GM12801 (cell line): ENCODE measurements at regions not wholly inside any gene's neighbourhood (a gene's known extent, or its start where the extent isn't known, plus 50 kb on each side); places are given as distances from the start of the nearest gene placed in this dataset.

Experiments used
- TF ChIP-seq, protein P1 (sequence below): IDR thresholded peaks from one replicate; pipeline ENCODE4 v1.5.1; 2011; ENCODE audit warnings: control low read depth; ENCODE audit not compliant: insufficient read length; ENCODE audit errors: extremely low read depth

DNA sequence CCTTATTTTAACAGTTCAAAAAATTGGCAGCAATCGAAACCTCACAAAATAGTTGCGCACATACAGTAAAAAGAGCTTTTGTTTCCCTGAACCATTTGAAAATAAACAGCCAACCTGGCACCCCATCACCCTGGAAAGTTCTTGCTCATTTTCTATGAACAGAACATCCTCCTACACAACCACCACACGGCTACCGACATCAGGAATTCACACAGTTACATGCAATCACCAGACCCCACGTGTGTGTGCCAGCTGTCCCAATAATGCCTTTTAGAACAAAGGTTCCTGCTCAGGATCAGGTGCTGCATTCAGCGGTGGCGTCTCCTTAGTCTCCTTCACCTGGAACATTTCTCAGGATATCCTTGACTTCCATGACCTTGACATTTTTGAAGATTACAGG, 186.5 kb downstream of the KLF13 start:
- TF ChIP-seq, protein P1, sequence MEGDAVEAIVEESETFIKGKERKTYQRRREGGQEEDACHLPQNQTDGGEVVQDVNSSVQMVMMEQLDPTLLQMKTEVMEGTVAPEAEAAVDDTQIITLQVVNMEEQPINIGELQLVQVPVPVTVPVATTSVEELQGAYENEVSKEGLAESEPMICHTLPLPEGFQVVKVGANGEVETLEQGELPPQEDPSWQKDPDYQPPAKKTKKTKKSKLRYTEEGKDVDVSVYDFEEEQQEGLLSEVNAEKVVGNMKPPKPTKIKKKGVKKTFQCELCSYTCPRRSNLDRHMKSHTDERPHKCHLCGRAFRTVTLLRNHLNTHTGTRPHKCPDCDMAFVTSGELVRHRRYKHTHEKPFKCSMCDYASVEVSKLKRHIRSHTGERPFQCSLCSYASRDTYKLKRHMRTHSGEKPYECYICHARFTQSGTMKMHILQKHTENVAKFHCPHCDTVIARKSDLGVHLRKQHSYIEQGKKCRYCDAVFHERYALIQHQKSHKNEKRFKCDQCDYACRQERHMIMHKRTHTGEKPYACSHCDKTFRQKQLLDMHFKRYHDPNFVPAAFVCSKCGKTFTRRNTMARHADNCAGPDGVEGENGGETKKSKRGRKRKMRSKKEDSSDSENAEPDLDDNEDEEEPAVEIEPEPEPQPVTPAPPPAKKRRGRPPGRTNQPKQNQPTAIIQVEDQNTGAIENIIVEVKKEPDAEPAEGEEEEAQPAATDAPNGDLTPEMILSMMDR = no peak

DNA sequence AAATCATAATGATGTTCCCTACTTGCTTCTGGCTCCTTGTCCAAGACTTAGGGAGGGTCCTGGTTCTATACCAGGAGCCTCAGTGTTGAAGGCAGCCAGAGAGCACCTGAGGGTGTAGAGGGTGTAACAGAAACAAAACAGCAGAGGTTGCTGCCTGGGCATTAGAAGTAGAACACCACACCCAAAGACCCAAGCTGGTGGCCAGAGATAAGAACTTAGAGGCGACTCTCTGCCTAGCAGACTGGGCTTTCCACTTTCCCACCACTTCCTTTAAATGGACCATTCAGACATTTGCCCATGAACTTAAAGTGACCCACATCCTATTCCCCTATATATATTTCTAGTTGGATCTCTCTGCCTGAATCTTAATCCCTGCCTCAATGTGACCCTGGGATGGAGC, 189.8 kb downstream of the KLF13 start:
- TF ChIP-seq, protein P1 = no peak

DNA sequence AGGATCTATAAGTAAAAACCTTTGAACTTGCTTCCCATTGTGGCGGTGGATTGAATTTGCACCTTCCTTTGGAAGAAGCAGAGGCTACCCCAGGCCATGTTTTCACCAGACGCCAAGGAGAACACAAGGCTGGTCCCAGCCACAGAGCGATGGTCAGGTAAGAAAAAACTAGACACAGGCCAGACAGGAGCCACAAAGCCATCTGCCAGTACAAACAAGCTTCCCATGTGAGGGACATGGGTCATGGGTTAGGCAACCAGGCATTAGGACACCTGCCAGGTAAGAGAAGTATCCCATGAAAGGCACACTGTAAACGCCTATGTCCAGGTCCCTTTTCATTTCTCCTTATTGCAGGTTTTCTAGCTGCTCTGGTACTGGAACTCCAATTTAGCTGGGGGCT, 190.2 kb downstream of the KLF13 start:
- TF ChIP-seq, protein P1 = no peak

DNA sequence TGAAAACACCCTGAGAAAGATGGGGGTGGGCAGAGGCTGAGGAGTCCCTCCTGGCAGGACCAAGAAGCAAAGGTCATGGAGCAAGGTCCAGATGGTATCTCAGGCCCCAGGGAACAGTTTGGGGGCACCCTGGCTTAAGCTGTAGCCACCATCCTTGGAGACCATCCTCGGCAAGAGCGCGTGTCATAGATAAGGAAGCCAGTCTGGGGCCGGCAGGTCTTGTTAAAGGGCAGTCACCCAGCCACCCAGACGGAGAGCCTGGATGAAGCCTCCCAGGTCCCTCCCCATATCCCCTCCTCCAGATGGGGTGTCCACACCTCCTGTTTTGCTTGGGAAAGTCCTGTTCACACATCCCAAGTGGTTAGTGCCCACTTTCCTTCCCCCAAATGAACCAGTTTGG, 191.1 kb downstream of the KLF13 start:
- TF ChIP-seq, protein P1 = no peak

DNA sequence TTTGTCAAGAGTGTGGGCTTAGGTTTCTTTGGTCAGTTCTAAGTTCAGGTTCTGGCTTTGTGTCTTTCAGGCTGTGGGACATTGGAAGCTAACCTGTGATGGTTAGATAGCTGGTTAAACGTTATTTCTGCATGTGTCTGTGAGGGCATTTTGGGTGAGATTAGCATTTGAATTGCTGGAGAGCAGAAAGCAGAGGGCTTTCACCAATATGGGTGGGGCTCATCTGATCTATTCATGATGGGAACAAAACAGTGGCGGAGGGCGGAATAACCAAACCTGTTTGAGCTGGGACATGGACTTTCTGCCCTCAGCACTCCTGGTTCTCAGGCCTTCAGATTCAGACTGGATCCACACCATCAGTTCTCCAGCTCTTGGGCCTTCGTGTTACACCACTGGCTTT, 195.4 kb downstream of the KLF13 start:
- TF ChIP-seq, protein P1 = no peak

DNA sequence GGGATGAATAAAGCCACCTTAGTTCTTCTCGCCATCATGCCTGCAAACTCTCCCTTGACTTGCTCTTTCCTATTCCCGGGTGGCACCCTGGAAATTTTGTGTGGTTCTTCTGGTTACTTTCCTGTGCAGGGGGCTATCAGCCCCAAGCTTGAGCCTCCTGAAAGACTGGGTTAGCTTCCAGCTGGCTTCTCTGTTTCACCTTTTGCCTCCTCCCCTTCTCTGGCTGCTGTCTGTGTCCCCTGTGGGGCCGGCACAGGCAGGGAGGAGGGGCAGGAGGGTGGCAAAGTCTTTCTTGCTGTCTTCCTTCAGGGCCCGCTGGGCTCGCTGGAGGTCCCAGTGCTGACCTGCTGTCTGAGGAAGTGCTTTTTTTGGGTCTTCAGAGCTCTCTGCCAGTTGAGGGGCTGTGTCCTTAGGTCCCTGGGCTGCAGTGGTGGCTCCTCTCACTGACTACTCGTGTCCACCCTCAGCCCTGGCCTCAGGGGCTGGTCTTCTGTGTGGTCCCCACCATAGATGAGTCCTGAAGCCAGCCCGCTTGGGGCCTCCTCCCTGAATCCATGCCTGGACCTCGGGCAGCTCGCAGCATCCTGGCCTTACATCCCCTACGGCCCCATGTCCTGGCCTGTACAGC, 196.5 kb downstream of the KLF13 start:
- TF ChIP-seq, protein P1 = no peak

DNA sequence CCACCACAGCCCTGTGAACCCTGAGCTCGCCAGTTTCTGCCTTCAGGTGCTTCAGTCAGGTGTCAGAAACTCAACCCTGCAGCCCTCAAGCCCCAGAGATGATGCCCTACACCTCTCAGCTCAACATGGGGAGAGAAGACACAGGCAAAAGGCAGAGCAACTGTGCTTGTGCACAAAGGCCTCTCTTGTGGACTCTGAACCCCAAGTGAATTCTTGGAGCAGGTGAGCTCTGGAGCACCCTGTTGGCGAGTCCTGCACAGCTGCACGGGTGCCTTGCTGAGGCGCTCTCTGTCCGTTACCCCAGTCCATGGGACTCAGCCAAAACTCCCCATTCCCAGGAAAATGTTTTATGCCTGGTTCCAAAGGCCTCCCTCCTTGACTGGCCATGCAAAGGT, 197.0 kb downstream of the KLF13 start:
- TF ChIP-seq, protein P1 = no peak

DNA sequence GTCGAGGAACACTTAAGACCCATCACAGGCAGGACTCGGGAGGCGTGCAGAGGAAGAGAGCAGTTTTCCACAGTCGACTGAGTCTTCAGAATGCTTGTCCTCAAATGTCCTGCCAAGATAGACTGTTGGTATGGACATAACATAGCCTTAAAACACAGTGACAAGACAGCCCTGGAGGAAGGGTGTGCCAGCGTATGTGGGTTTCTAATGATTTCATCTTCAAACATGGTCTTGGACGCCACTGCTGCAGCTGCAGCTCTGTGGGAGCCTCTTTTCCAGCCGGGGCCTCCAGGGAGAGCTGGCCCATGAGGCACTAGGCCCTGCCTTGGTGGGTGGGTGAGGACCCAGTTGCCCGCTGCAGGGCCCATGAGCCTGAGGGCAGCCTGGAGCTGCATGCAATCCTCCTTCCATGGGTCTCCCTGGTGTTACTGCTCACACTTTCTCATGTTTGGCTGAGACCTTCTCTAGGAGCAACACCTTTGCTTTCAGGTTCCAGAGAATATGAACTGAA, 198.6 kb downstream of the KLF13 start:
- TF ChIP-seq, protein P1 = no peak
